Astrocyte of the cerebellum (primary cell): ENCODE measurements at regions not wholly inside any gene's neighbourhood (a gene's known extent, or its start where the extent isn't known, plus 50 kb on each side); places are given as distances from the start of the nearest gene placed in this dataset.

Experiments used
- DNase-seq: peaks from one replicate; pipeline ENCODE4 v3.0.0-alpha.2; 2011; ENCODE audit warnings: low read depth
- H3K4me3 ChIP-seq: 2 replicates; pipeline ENCODE4 v1.5.1; 2011; ENCODE audit warnings: mild to moderate bottlenecking, low read depth, low read length, moderate library complexity
- in situ Hi-C: cut with HindIII; loops from 2 replicates; pipeline ENCODE4 v1.10.0; 2017; ENCODE audit warnings: low sequenced_read_pairs
- TF ChIP-seq, protein P1 (sequence below): IDR thresholded peaks from 2 replicates; pipeline ENCODE4 v1.5.1; 2012; ENCODE audit warnings: low read length, low read depth, moderate library complexity, mild to moderate bottlenecking; ENCODE audit errors: missing control alignments

DNA sequence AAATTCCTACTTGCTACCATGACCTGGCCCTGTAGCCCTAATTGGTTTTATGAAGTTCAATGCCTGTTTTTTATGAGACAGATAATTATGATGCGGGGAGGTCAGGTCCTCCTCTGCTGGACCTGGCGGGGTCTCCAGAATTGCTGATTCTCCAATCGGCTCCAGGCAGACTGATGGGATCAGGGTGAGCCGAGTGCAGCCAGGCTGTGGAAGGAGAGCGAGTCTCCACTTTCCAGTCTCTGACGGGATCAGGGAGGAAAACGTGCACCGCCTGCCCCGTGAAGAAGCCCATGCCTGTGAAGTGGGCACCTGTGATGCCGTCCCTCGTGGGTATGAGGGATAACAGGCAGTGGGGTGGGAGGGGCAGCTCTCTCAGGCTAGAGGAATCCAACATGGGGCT is 71.5 kb upstream of the HSPA9 start:
- in situ Hi-C loops: loop anchor here (5.0 kb wide), 1 partner anchor 56 kb away; no protein-coding TSS in a partner anchor
- DNase-seq: no peak
- TF ChIP-seq, protein P1, sequence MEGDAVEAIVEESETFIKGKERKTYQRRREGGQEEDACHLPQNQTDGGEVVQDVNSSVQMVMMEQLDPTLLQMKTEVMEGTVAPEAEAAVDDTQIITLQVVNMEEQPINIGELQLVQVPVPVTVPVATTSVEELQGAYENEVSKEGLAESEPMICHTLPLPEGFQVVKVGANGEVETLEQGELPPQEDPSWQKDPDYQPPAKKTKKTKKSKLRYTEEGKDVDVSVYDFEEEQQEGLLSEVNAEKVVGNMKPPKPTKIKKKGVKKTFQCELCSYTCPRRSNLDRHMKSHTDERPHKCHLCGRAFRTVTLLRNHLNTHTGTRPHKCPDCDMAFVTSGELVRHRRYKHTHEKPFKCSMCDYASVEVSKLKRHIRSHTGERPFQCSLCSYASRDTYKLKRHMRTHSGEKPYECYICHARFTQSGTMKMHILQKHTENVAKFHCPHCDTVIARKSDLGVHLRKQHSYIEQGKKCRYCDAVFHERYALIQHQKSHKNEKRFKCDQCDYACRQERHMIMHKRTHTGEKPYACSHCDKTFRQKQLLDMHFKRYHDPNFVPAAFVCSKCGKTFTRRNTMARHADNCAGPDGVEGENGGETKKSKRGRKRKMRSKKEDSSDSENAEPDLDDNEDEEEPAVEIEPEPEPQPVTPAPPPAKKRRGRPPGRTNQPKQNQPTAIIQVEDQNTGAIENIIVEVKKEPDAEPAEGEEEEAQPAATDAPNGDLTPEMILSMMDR: no peak
- H3K4me3 ChIP-seq: no peak overlapping the region

DNA sequence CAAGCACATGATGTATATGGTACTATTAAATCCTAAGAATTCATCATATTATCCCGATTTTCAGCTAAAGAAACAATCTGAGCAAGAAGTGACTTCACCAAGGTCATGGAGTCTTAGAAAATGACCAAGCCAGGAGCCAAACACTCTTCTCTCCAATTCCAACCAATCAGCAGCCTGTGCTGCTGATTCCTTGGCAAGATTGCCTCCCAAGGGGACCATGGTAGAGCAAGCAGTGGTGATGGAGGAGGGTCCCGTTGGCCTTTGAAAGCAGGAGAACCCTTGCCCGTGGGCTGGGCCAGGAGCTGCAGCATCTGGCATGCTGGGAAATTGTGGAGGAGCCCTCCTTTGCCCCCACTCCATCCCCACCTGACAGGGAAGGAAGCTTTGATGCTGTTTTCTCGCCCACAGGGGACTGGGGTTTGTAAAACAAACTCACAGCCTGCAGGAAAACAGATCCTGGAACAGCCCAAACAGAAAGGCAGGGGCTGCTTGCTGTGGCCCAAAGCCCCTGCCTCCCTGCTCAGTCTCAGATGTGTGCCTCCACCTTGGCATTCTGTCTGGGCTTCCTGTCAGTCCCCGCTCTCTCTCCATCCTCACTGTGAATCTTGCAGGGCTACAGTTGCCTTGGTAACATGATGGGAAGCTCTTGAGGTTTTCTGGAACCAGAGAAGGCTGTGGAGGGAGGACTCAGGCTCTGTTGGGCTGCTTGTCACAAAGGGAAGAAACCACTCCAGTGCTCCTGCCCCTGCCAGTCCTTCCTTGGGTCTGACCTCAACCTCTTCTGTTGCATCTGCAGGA is 70.8 kb upstream of the HSPA9 start:
- DNase-seq: no peak
- TF ChIP-seq, protein P1: no peak
- no peak overlapping the region for H3K4me3 ChIP-seq
- in situ Hi-C loops: loop anchor here (5.0 kb wide), 1 partner anchor 56 kb away; no protein-coding TSS in a partner anchor

DNA sequence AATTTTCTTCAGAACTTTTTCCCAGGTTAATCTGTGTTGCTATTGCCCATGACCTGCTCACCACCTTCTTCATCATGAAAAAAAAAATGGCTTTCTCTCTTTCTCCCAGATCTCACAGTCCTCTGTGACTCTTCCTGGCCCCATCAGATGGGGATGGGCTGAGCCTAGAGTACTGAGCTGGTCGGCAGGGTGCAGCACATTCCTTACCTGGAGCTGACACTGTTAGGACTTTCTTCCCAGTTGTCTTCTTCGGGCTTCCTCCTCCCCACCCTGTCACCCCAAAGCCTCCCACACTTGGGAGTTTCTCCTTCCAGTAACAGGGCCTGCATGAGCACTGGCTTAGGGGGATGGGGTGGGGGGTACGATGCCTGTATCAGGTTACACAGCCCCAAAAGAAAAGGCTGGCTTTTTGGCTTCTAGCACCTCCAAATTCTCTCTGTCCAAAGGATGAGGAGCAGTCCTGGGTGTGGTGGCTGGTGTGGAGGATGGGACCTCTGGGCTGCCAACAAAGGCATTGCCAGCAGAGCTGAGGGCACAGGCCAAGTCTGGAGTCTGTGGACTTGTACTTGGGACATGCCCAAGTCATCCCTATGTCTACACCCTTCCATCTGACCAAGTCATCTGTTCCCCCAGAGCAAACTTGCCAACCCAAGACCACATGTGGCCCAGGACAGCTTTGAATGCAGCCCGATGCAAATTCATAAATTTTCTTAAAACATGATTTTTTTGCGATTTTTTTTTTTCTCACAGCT is 68.0 kb upstream of the HSPA9 start:
- H3K4me3 ChIP-seq: no peak overlapping the region
- TF ChIP-seq, protein P1: no peak
- no peak for DNase-seq
- in situ Hi-C loops: no loop called here

DNA sequence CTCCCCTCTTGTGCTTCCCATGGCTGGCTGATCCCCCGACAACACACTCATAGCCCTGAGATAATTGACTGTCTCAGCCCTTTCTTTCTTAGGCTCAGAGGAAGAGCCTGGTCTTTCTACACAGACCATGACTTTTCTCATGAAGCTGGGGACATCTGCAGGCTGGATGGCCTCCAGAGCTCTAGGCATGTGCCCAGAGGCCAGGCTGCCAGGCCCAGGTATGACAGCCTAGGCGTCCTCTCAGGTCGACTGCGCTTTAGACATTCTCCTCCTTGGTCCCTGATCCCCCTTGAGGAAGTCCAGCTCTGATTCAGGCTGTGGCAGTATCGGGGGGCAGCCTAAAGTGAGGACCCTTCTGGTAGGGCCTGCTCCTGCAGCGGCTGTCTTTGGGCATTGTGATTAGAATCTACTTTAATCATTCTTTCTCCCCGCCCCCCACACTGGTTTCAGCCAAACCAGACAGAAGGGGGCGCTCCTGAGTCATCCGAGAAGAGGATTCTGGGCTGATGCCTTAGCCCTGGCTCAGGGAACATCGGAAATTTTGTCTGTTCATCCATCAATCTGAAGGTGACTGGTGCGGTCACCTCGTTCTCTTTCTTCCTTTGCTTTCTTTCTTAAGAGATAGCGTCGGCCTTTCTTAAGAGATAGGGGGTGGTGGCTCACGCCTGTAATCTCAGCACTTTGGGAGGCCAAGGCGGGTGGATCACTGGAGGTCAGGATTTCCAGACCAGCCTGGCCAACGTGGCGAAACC is 66.5 kb upstream of the HSPA9 start:
- TF ChIP-seq, protein P1: peak; percentile 81
- H3K4me3 ChIP-seq: no peak overlapping the region
- in situ Hi-C loops: no loop called here
- DNase-seq: peak; percentile 22

DNA sequence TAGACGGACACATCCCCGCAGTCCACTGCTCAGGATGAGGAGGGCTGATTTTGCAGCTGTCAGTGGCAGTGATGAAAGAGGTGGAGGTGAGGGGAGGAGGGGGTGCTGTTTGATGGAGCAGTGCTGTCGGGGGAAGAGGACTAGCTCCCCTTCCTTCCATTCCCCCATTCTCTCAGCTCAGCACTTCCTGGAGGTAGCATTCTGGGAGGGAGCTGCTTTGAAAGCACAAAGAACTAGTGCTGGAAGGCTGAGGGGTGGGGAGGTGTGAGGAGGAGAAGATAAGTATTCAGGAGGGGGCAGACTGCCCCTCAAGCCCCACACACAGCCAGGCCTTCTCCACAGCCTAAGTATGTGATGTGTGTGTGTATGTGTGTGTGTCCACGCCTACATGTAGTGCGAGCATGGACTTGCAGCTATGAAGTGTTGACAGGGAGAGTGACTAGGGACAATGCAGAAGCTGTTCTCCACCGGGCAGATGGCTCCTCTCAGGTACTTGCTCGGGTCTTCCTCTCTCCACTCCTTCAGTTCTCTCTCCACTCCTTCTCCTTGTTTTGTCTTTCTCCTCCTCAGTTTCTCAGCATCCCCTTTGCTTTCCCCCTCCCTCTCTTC is 65.5 kb upstream of the HSPA9 start:
- no peak for DNase-seq
- H3K4me3 ChIP-seq: no peak overlapping the region
- TF ChIP-seq, protein P1: no peak
- in situ Hi-C loops: no loop called here

DNA sequence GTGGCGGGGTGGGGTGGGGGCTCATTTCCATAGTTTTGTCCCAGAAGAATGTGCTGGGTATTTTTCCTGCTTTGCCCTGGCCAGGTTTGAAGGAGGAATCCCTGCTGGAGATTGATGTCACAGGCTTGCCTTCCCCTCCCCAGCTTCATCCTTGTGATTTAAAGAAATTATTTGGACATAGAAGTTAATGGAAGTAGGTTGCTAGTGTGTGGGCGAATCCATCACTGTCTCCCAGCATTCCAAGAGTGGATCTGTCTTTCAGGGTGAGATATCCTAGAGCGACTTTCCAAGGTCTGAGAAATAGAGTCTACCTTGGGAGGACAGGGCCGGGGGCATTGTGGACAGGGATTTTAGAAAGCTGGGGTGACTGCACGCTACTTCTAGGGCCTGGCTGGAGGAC is 64.9 kb upstream of the HSPA9 start:
- TF ChIP-seq, protein P1: no peak
- no peak for DNase-seq
- no peak overlapping the region for H3K4me3 ChIP-seq
- in situ Hi-C loops: no loop called here
